ENCODE measurements at regions not wholly inside any gene's neighbourhood (a gene's known extent, or its start where the extent isn't known, plus 50 kb on each side); places are given as distances from the start of the nearest gene placed in this dataset.

DNA sequence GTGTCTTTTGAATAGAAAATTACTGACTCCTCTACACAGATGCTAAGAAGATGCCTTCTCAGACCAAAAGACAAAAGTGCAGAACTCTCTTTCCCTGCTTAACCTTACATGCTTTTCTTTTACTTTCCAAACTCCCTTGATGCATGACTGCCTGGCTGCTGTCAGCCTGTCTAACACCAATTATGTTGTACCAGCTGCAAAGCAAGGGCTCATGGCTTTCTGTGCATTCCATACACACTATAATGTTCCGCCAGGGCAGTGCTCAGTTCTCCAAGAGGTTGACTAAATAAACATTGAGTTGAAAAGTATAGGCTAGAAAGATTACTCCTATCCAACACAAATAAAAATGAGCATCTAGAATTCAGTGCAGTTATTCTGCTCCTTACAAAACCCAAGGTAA, 330.4 kb upstream of the NBEA start:
- TF ChIP-seq, protein P1, sequence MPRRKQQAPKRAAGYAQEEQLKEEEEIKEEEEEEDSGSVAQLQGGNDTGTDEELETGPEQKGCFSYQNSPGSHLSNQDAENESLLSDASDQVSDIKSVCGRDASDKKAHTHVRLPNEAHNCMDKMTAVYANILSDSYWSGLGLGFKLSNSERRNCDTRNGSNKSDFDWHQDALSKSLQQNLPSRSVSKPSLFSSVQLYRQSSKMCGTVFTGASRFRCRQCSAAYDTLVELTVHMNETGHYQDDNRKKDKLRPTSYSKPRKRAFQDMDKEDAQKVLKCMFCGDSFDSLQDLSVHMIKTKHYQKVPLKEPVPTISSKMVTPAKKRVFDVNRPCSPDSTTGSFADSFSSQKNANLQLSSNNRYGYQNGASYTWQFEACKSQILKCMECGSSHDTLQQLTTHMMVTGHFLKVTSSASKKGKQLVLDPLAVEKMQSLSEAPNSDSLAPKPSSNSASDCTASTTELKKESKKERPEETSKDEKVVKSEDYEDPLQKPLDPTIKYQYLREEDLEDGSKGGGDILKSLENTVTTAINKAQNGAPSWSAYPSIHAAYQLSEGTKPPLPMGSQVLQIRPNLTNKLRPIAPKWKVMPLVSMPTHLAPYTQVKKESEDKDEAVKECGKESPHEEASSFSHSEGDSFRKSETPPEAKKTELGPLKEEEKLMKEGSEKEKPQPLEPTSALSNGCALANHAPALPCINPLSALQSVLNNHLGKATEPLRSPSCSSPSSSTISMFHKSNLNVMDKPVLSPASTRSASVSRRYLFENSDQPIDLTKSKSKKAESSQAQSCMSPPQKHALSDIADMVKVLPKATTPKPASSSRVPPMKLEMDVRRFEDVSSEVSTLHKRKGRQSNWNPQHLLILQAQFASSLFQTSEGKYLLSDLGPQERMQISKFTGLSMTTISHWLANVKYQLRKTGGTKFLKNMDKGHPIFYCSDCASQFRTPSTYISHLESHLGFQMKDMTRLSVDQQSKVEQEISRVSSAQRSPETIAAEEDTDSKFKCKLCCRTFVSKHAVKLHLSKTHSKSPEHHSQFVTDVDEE (CRISPR knock-in tag; IDR thresholded peaks at IDR 0.05): no peak
- TF ChIP-seq CSRNP3 (CRISPR knock-in tag; IDR thresholded peaks at IDR 0.05): no peak
- TF ChIP-seq GLIS3 (CRISPR knock-in tag; IDR thresholded peaks at IDR 0.05): no peak

Measured in SK-N-SH treated with all-trans-retinoic acid at 6 μM for 48 hours (cell line).